ENCODE measurements at regions not wholly inside any gene's neighbourhood (a gene's known extent, or its start where the extent isn't known, plus 50 kb on each side); places are given as distances from the start of the nearest gene placed in this dataset.

- TF ChIP-seq, protein P1, sequence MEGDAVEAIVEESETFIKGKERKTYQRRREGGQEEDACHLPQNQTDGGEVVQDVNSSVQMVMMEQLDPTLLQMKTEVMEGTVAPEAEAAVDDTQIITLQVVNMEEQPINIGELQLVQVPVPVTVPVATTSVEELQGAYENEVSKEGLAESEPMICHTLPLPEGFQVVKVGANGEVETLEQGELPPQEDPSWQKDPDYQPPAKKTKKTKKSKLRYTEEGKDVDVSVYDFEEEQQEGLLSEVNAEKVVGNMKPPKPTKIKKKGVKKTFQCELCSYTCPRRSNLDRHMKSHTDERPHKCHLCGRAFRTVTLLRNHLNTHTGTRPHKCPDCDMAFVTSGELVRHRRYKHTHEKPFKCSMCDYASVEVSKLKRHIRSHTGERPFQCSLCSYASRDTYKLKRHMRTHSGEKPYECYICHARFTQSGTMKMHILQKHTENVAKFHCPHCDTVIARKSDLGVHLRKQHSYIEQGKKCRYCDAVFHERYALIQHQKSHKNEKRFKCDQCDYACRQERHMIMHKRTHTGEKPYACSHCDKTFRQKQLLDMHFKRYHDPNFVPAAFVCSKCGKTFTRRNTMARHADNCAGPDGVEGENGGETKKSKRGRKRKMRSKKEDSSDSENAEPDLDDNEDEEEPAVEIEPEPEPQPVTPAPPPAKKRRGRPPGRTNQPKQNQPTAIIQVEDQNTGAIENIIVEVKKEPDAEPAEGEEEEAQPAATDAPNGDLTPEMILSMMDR (IDR thresholded peaks at IDR 0.05; ENCODE audit: low read depth, low read length) = no peak
- peak overlapping the region; percentile 18; the same call in 1 of the 2 replicates for H3K4me3 ChIP-seq (ENCODE audit: low read depth, low read length)
These were observed 583.5 kb downstream of the ZNF608 start for GRCh38 chr5:124162767-124163532.

GRCh38 chr5:124161266-124161665, 585.2 kb downstream of the ZNF608 start:
- no peak overlapping the region for H3K4me3 ChIP-seq (ENCODE audit: low read depth, low read length)
- TF ChIP-seq, protein P1 (IDR thresholded peaks at IDR 0.05; ENCODE audit: low read depth, low read length) = no peak

DNA sequence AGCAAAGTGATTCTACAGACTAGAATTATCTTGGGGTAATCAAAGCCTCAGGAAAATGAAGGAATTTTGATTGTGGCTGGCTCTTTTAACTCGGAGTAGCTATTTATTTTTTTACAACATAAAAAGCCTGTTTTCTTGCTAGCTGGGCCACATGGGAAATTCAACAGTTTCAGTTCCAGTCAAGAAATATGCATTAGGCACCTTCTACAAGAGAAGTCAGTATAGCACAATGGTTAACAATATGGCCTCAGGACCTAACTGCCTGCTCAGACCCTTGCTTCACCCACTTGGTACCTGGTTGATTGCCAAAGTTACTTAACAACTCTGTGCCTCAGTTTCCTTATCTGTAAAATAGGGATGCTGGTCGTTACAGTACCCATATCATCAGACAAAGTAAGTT, 586.2 kb downstream of the ZNF608 start:
- H3K4me3 ChIP-seq (ENCODE audit: low read depth, low read length) = no peak overlapping the region
- TF ChIP-seq, protein P1 (IDR thresholded peaks at IDR 0.05; ENCODE audit: low read depth, low read length) = no peak

GRCh38 chr5:124157320-124157719, 589.1 kb downstream of the ZNF608 start:
- TF ChIP-seq, protein P1 (IDR thresholded peaks at IDR 0.05; ENCODE audit: low read depth, low read length) = no peak

GRCh38 chr5:124156415-124156996, 589.9 kb downstream of the ZNF608 start:
- TF ChIP-seq, protein P1 (IDR thresholded peaks at IDR 0.05; ENCODE audit: low read depth, low read length) = no peak
- no peak overlapping the region for H3K4me3 ChIP-seq (ENCODE audit: low read depth, low read length)

More at GRCh38 chr5:124157320-124157719, 589.1 kb downstream of the ZNF608 start:
- peak overlapping the region; percentile 39 for H3K4me3 ChIP-seq (ENCODE audit: low read depth, low read length)

- H3K4me3 ChIP-seq (ENCODE audit: low read depth, low read length) = no peak overlapping the region
- TF ChIP-seq, protein P1 (IDR thresholded peaks at IDR 0.05; ENCODE audit: low read depth, low read length) = no peak
These were observed 591.7 kb downstream of the ZNF608 start for GRCh38 chr5:124154714-124155113.

DNA sequence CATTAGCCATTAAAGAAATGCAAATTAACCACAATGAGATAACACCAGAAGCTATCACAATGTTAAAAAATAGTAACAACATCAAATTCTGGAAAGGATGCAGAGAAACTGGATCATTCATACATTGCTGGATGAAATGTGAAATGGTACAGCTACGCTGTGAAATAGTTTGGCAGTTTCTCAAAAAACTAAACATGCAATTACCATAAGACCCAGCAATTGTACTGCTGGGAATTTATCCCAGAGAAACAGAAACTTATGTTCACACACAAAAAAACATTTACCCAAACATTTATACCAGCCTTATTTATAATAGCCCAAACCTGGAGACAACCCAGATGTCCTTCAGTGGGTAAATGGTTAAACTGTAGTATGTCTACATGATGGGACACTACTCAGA, 592.9 kb downstream of the ZNF608 start:
- H3K4me3 ChIP-seq (ENCODE audit: low read depth, low read length) = no peak overlapping the region
- TF ChIP-seq, protein P1 (IDR thresholded peaks at IDR 0.05; ENCODE audit: low read depth, low read length) = no peak

Measured in WI38 (cell line).